ENCODE measurements at regions not wholly inside any gene's neighbourhood (a gene's known extent, or its start where the extent isn't known, plus 50 kb on each side); places are given as distances from the start of the nearest gene placed in this dataset.
"Not testable (repeated sequence)": the region's sequence is repeated elsewhere in the genome, so short reads cannot be mapped to it uniquely, and the experiment has no call there.

GRCh38 chr3:78098367-78098766, 1058.5 kb downstream of the ROBO2 start:
- H3K9me3 ChIP-seq = no peaks in the 10 kb centered on the region
- H3K9ac ChIP-seq (ENCODE audit: low read depth in 2 of 2, low read length in 2 of 2) = no peak overlapping the region
- no peaks in the 10 kb centered on the region for H3K36me3 ChIP-seq
- no peak overlapping the region for H3K27ac ChIP-seq
- intact Hi-C loops (cut with DNase I) = no loop called here
- DNase-seq = no peak
- no peaks in the 10 kb centered on the region for H3K4me1 ChIP-seq
- TF ChIP-seq, protein P1, sequence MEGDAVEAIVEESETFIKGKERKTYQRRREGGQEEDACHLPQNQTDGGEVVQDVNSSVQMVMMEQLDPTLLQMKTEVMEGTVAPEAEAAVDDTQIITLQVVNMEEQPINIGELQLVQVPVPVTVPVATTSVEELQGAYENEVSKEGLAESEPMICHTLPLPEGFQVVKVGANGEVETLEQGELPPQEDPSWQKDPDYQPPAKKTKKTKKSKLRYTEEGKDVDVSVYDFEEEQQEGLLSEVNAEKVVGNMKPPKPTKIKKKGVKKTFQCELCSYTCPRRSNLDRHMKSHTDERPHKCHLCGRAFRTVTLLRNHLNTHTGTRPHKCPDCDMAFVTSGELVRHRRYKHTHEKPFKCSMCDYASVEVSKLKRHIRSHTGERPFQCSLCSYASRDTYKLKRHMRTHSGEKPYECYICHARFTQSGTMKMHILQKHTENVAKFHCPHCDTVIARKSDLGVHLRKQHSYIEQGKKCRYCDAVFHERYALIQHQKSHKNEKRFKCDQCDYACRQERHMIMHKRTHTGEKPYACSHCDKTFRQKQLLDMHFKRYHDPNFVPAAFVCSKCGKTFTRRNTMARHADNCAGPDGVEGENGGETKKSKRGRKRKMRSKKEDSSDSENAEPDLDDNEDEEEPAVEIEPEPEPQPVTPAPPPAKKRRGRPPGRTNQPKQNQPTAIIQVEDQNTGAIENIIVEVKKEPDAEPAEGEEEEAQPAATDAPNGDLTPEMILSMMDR (IDR thresholded peaks at IDR 0.05) = no peak
- no peaks in the 10 kb centered on the region for H3K27me3 ChIP-seq
- no peak overlapping the region for H3K4me3 ChIP-seq

GRCh38 chr3:78101384-78101783, 1061.5 kb downstream of the ROBO2 start:
- Histone ChIP-seq H3K9me3 (no peaks in the 10 kb centered on the region), H3K27me3 (no peaks in the 10 kb centered on the region), H3K4me3 (no peak overlapping the region), H3K9ac (ENCODE audit: low read depth in 2 of 2, low read length in 2 of 2) (no peak overlapping the region), H3K27ac (no peak overlapping the region), H3K4me1 (no peaks in the 10 kb centered on the region), H3K36me3 (no peaks in the 10 kb centered on the region)
- DNase-seq = no peak
- intact Hi-C loops (cut with DNase I) = no loop called here
- TF ChIP-seq, protein P1 (IDR thresholded peaks at IDR 0.05) = no peak

DNA sequence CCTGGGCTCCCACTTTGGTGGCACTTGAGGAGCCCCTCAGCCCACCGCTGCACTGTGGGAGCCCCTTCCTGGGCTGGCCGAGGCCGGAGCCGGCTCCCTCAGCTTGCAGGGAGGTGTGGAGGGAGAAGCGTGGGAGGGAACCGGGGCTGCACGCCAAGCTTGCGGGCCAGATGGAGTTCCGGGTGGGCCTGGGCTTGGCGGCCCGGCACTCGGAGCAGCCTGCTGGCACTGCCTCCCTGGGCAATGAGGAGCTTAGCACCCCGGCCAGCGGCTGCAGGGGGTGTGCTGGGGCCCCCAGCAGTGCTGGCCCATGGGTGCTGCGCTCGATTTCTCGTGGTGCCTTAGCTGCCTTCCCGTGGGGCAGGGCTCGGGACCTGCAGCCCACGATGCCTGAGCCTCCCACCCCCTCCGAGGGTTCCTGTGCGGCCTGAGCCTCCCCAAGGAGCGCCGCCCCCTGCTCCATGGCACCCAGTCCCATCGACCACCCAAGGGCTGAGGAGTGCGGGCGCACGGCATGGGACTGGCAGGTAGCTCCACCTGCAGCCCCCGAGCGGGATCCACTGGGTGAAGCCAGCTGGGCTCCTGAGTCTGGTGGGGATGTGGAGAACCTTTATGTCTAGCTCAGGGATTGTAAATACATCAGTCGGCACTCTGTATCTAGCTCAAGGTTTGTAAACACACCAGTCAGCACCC, 1068.5 kb downstream of the ROBO2 start:
- H3K9me3 ChIP-seq; H3K36me3 ChIP-seq; DNase-seq; H3K27me3 ChIP-seq; H3K27ac ChIP-seq; intact Hi-C loops (cut with DNase I); H3K9ac ChIP-seq (ENCODE audit: low read depth in 2 of 2, low read length in 2 of 2); H3K4me3 ChIP-seq; H3K4me1 ChIP-seq: not testable (repeated sequence)

DNA sequence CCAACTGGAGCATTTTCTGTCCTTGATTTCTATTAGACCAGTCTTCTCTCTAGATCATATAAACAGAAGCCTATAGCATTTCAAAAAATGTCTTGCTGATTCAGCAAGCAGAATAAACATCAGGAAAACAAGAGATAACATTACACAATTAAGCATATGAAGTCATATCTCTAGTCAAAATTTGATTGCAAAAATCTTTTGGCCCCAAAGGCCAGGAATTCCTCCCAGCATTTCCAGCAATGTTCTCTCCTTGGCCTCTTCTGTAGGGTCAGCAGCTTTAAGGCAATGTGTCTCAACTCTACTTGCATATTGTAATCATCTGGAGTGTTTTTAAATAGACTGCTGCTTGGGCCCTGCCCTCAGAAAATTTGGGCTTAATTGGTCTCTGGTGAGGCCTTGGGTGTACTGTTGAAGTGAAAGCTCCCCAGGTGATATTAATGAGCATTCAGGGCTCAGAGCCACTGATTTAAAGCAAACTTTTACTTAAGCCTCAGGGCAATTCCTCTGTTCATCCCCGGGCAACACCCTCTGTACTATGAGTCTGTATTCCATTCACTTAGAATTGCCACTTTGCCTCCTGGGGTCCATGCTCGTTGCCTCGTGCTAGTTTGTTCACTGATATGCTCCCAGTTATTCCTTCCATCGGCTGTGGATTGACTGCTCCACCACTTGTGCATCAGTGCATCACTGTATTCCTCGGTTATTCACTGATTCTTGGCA, 1072.6 kb downstream of the ROBO2 start:
- Histone ChIP-seq H3K4me3 (no peak overlapping the region), H3K27ac (no peak overlapping the region), H3K9me3 (no peaks in the 10 kb centered on the region), H3K27me3 (no peaks in the 10 kb centered on the region), H3K9ac (ENCODE audit: low read depth in 2 of 2, low read length in 2 of 2) (no peak overlapping the region), H3K36me3 (no peaks in the 10 kb centered on the region), H3K4me1 (no peaks in the 10 kb centered on the region)
- TF ChIP-seq, protein P1 (IDR thresholded peaks at IDR 0.05) = no peak
- intact Hi-C loops (cut with DNase I) = no loop called here
- no peak for DNase-seq

GRCh38 chr3:78115983-78116382, 1076.1 kb downstream of the ROBO2 start:
- TF ChIP-seq, protein P1 (IDR thresholded peaks at IDR 0.05) = no peak
- Histone ChIP-seq H3K27me3 (no peaks in the 10 kb centered on the region), H3K4me3 (no peak overlapping the region), H3K27ac (no peak overlapping the region), H3K9me3 (no peaks in the 10 kb centered on the region), H3K4me1 (no peaks in the 10 kb centered on the region), H3K36me3 (no peaks in the 10 kb centered on the region), H3K9ac (ENCODE audit: low read depth in 2 of 2, low read length in 2 of 2) (no peak overlapping the region)
- intact Hi-C loops (cut with DNase I) = no loop called here
- DNase-seq = no peak

DNA sequence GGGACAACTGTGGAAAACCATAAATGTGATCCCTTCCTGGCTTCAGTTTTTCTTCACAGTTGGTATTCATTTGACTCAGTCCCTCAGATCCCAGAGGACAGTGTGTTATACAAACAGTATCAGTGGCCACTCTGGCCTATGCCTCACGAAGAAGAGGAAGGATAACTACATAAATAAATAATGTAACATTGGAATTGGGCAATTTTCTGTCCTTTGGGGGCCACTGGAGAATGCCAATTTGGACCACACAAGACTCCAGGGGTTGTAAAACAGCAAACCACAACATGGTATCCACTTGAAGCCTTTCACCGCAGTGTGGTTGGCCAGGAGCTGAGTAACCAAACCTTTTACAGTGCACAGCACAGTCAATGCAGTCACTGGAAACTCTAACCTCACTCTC, 1077.0 kb downstream of the ROBO2 start:
- Histone ChIP-seq H3K27ac (no peak overlapping the region), H3K4me3 (no peak overlapping the region), H3K36me3 (no peaks in the 10 kb centered on the region), H3K27me3 (no peaks in the 10 kb centered on the region), H3K9ac (ENCODE audit: low read depth in 2 of 2, low read length in 2 of 2) (no peak overlapping the region), H3K4me1 (no peaks in the 10 kb centered on the region), H3K9me3 (no peaks in the 10 kb centered on the region)
- no peak for DNase-seq
- TF ChIP-seq, protein P1 (IDR thresholded peaks at IDR 0.05) = no peak
- intact Hi-C loops (cut with DNase I) = no loop called here

Measured in colonic mucosa (tissue), 4 donors.